SK-N-MC (cell line): ENCODE measurements at regions not wholly inside any gene's neighbourhood (a gene's known extent, or its start where the extent isn't known, plus 50 kb on each side); places are given as distances from the start of the nearest gene placed in this dataset.

Experiments used
- EZH2 ChIP-seq: fragments of 200-600 bp; sonication (generic); IDR thresholded peaks from one replicate; pipeline ENCODE4 v1.6.1; 2017; ENCODE audit warnings: antibody characterized with exemption
- FOXP2 ChIP-seq: optimal IDR thresholded peaks from 2 replicates; pipeline ENCODE3; 2011; ENCODE audit warnings: mild to moderate bottlenecking, moderate library complexity; ENCODE audit not compliant: insufficient read depth; ENCODE audit errors: extremely low read length, control extremely low read depth
- POLR2AphosphoS5 ChIP-seq: IDR thresholded peaks from 2 replicates; pipeline ENCODE4 v1.6.1; 2012; ENCODE audit warnings: mild to moderate bottlenecking, low read depth, low read length, borderline replicate concordance

GRCh38 chr14:98782062-98782461 lies 489.9 kb downstream of the BCL11B start:
- TF ChIP-seq POLR2AphosphoS5: no peak
- TF ChIP-seq EZH2: no peak
- TF ChIP-seq FOXP2: no peak
